AG09319 (cell line): ENCODE measurements at regions not wholly inside any gene's neighbourhood (a gene's known extent, or its start where the extent isn't known, plus 50 kb on each side); places are given as distances from the start of the nearest gene placed in this dataset.

ENCODE experiments used
- DNase-seq: peaks from one replicate; pipeline ENCODE4 v3.0.0-alpha.2; 2010; ENCODE audit warnings: low read depth; ENCODE audit errors: extremely low read depth
- CTCF ChIP-seq: IDR thresholded peaks from 2 replicates; pipeline ENCODE4 v1.5.1; 2011; ENCODE audit warnings: low read depth, mild to moderate bottlenecking, inconsistent platforms, low read length, moderate library complexity

GRCh38 chr2:226118471-226119429, 680.9 kb downstream of the IRS1 start:
- TF ChIP-seq CTCF: no peak
- peak; percentile 79 for DNase-seq

GRCh38 chr2:226117510-226118065, 682.0 kb downstream of the IRS1 start:
- no peak for DNase-seq
- TF ChIP-seq CTCF: no peak

GRCh38 chr2:226116346-226116745, 683.3 kb downstream of the IRS1 start:
- DNase-seq: no peak
- TF ChIP-seq CTCF: no peak

- DNase-seq: no peak
- no peak for TF ChIP-seq CTCF
These were observed 683.8 kb downstream of the IRS1 start for GRCh38 chr2:226115832-226116200.

- no peak for TF ChIP-seq CTCF
- DNase-seq: peak; percentile 85
These were observed 684.4 kb downstream of the IRS1 start for GRCh38 chr2:226115102-226115831.

- DNase-seq: no peak
- no peak for TF ChIP-seq CTCF
These were observed 685.2 kb downstream of the IRS1 start for GRCh38 chr2:226114436-226114835.
